GM12878 (cell line): ENCODE measurements at regions not wholly inside any gene's neighbourhood (a gene's known extent, or its start where the extent isn't known, plus 50 kb on each side); places are given as distances from the start of the nearest gene placed in this dataset.

ENCODE experiments used
- ATAC-seq: fragments of 200-7000 bp; cut with Tn5 transposase; 3 replicates; pipeline ENCODE4 v1.9.1; 2020; ENCODE audit warnings: mild to moderate bottlenecking, moderate library complexity
- BruUV-seq: library from RNA; stranded (reverse); fragments of 400-500 nt; replicated peaks from 2 replicates; lab custom pipeline; 2021; lab: Mats Ljungman, UMichigan
- CTCF ChIA-PET: fragments of 300-600 bp; sonication (Branson Sonifier 250); formaldehyde crosslinking; extraction: SDS; loops from one replicate; lab custom pipeline; 2021; ENCODE audit warnings: inconsistent platforms; lab: Yijun Ruan, JAX
- POLR2A ChIA-PET: fragments of 350-600 bp; formaldehyde crosslinking; extraction: SDS; loops from one replicate; lab custom pipeline; 2021; ENCODE audit warnings: inconsistent platforms; lab: Charles Lee
- RAD21 ChIA-PET: fragments of 300-600 bp; sonication (Branson Sonifier 250); formaldehyde crosslinking; loops from one replicate; lab custom pipeline; 2023; ENCODE audit warnings: antibody characterized with exemption; ENCODE audit not compliant: unreplicated experiment; lab: Charles Lee
- SMC1A ChIA-PET: fragments of 300-600 bp; sonication (Branson Sonifier 250); formaldehyde crosslinking; loops from one replicate; lab custom pipeline; 2023; ENCODE audit not compliant: unreplicated experiment, uncharacterized antibody; lab: Charles Lee
- DNase-seq: peaks from one replicate; pipeline ENCODE4 v3.0.0-alpha.2; 2011; ENCODE audit warnings: low read depth, low spot score
- FAIRE-seq: peaks from 3 replicates; lab custom pipeline; 2011; peaks lifted over from hg19 to GRCh38; lab: Jason Lieb, UNC
- H2AFZ ChIP-seq: 2 replicates; pipeline ENCODE4 v1.6.0; 2011; ENCODE audit warnings: low read depth, low read length, control low read depth; ENCODE audit not compliant: control insufficient read depth
- H3K27ac ChIP-seq: 2 replicates; pipeline ENCODE4 v1.5.1; 2011; ENCODE audit warnings: control low read depth; ENCODE audit not compliant: control insufficient read depth, insufficient read depth
- H3K27me3 ChIP-seq, 2 experiments: replicated peaks in 1 of 2; 2 replicates each; pipeline versions ENCODE4 v1.6.0 to v1.6.1; 2011; ENCODE audit warnings: low read length in 1 of 2; ENCODE audit not compliant: control insufficient read depth in 2 of 2, insufficient read depth in 2 of 2
- H3K36me3 ChIP-seq, 2 experiments: 2 replicates each; pipeline ENCODE4 v1.5.1; 2011; ENCODE audit warnings: low read length in 1 of 2; ENCODE audit not compliant: control insufficient read depth in 2 of 2, insufficient read depth in 2 of 2
- H3K4me1 ChIP-seq: 2 replicates; pipeline ENCODE4 v1.6.1; 2011; ENCODE audit warnings: mild to moderate bottlenecking, low read length, moderate library complexity, mixed read lengths; ENCODE audit not compliant: control insufficient read depth, insufficient read depth
- H3K4me2 ChIP-seq: 2 replicates; pipeline ENCODE4 v1.6.0; 2011; ENCODE audit warnings: control low read depth; ENCODE audit not compliant: control insufficient read depth, insufficient read depth
- H3K4me3 ChIP-seq: fragments of 200-600 bp; sonication (generic); 2 replicates; pipeline ENCODE4 v1.5.1; 2016
- H3K79me2 ChIP-seq: 2 replicates; pipeline ENCODE4 v1.6.0; 2011; ENCODE audit warnings: low read length; ENCODE audit not compliant: control insufficient read depth, insufficient read depth
- H3K9ac ChIP-seq: 2 replicates; pipeline ENCODE4 v1.8.0; 2011; ENCODE audit warnings: low read length, control low read depth, mixed read lengths; ENCODE audit not compliant: control insufficient read depth, insufficient read depth
- H3K9me3 ChIP-seq: replicated peaks from 3 replicates; pipeline ENCODE4 v1.5.1; 2011; ENCODE audit warnings: mild to moderate bottlenecking, low read length; ENCODE audit not compliant: control insufficient read depth, insufficient read depth
- H4K20me1 ChIP-seq: 2 replicates; pipeline ENCODE4 v1.6.0; 2011; ENCODE audit not compliant: control insufficient read depth, insufficient read depth
- ETV6 ChIP-seq, 2 experiments: fragments of 450-650 bp in 1 of 2; IDR thresholded peaks in 1 of 2; conservative IDR thresholded peaks in 1 of 2; 2 replicates each; pipeline ENCODE4 v1.6.1; 2014; ENCODE audit warnings: antibody characterized with exemption in 1 of 2, borderline replicate concordance in 1 of 2, low read depth in 1 of 2, mild to moderate bottlenecking in 1 of 2, moderate library complexity in 1 of 2
- FOS ChIP-seq: IDR thresholded peaks from 3 replicates; pipeline ENCODE4 v1.6.1; 2011; ENCODE audit warnings: borderline replicate concordance; ENCODE audit not compliant: insufficient read length; ENCODE audit errors: extremely low read depth
- JUNB ChIP-seq: IDR thresholded peaks from 2 replicates; pipeline ENCODE4 v1.6.1; 2016; ENCODE audit warnings: antibody characterized with exemption, mild to moderate bottlenecking
- POLR2AphosphoS5 ChIP-seq: IDR thresholded peaks from 2 replicates; pipeline ENCODE4 v1.6.1; 2011; ENCODE audit warnings: mild to moderate bottlenecking, low read length, inconsistent platforms
- RCOR1 ChIP-seq: conservative IDR thresholded peaks from 2 replicates; pipeline ENCODE4 v1.6.1; 2012; ENCODE audit warnings: low read depth, low read length, improper control_type of control experiment
- RELA ChIP-seq: fragments of 450-650 bp; IDR thresholded peaks from 2 replicates; pipeline ENCODE4 v1.8.0; 2014; ENCODE audit warnings: borderline replicate concordance; ENCODE audit not compliant: partially characterized antibody
- SMAD5 ChIP-seq: IDR thresholded peaks from 2 replicates; pipeline ENCODE4 v1.6.1; 2016; ENCODE audit warnings: antibody characterized with exemption, low read depth
- in situ Hi-C: fragments of 300-500 bp; cut with MboI; formaldehyde crosslinking; loops from 9 replicates; pipeline ENCODE4 v1.14.3; 2018; ENCODE audit warnings: mixed read lengths
- intact Hi-C: fragments of 100-400 bp; cut with micrococcal nuclease; formaldehyde crosslinking; loops from one replicate; pipeline ENCODE4 v1.14.2; 2022; ENCODE audit not compliant: unreplicated experiment
- TF ChIP-seq, protein P1 (sequence below): fragments of 450-650 bp; IDR thresholded peaks from 2 replicates; pipeline ENCODE4 v1.6.1; 2017; ENCODE audit warnings: antibody characterized with exemption, mild to moderate bottlenecking, moderate library complexity
- TF ChIP-seq, protein P2 (sequence below): IDR thresholded peaks from 2 replicates; pipeline ENCODE4 v1.6.1; 2011; ENCODE audit warnings: borderline replicate concordance, low read depth, mild to moderate bottlenecking, moderate library complexity, low read length; ENCODE audit not compliant: insufficient read depth, poor library complexity, severe bottlenecking

DNA sequence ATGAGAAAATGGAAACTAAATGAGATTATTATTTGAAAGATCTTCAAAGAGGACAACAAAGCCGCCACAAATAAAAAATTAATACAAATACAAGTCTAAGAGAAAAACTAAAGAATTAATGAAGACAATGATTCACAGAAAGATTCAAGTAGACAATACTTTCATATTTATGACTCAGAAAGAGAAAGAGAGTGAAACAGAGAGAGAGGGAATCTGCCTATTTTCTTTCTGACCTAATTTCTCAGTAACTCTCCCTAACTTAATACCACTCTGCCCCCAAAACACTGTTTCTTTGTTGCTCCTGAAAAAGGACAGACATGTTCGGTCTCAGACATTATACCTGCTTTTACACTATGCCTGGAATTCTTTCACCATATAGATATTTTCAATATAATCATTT, 259.1 kb downstream of the SLC6A15 start (continued):
- TF ChIP-seq, protein P1, sequence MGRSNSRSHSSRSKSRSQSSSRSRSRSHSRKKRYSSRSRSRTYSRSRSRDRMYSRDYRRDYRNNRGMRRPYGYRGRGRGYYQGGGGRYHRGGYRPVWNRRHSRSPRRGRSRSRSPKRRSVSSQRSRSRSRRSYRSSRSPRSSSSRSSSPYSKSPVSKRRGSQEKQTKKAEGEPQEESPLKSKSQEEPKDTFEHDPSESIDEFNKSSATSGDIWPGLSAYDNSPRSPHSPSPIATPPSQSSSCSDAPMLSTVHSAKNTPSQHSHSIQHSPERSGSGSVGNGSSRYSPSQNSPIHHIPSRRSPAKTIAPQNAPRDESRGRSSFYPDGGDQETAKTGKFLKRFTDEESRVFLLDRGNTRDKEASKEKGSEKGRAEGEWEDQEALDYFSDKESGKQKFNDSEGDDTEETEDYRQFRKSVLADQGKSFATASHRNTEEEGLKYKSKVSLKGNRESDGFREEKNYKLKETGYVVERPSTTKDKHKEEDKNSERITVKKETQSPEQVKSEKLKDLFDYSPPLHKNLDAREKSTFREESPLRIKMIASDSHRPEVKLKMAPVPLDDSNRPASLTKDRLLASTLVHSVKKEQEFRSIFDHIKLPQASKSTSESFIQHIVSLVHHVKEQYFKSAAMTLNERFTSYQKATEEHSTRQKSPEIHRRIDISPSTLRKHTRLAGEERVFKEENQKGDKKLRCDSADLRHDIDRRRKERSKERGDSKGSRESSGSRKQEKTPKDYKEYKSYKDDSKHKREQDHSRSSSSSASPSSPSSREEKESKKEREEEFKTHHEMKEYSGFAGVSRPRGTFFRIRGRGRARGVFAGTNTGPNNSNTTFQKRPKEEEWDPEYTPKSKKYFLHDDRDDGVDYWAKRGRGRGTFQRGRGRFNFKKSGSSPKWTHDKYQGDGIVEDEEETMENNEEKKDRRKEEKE: no peak
- TF ChIP-seq, protein P2, sequence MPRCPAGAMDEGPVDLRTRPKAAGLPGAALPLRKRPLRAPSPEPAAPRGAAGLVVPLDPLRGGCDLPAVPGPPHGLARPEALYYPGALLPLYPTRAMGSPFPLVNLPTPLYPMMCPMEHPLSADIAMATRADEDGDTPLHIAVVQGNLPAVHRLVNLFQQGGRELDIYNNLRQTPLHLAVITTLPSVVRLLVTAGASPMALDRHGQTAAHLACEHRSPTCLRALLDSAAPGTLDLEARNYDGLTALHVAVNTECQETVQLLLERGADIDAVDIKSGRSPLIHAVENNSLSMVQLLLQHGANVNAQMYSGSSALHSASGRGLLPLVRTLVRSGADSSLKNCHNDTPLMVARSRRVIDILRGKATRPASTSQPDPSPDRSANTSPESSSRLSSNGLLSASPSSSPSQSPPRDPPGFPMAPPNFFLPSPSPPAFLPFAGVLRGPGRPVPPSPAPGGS: no peak
- TF ChIP-seq SMAD5: no peak
- no peak for TF ChIP-seq ETV6 (conservative IDR thresholded peaks at IDR 0.05 in 1 of 2, IDR thresholded peaks at IDR 0.05 in 1 of 2; ENCODE audit: borderline replicate concordance in 1 of 2, low read depth in 1 of 2)

DNA sequence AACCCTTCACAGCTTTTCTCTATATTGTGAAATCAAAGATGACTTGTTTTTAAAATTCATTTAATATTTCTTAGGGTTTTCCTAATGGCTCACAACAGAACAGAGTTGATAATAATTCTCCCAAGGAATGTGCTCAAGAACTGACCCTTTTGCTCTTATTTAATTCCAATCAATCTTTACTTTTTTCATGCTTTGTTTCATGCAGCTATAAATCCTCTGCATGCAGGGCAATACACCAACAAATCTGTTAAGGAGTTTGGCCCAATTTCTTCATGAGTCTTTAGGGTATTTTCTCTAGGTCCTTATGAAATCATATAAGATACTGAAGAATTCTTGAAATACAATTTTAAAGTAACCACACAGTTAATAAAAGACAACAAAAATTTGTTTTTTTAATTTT, 264.2 kb downstream of the SLC6A15 start:
- TF ChIP-seq RCOR1 (no peak), FOS (no peak), JUNB (no peak), RELA (no peak), POLR2AphosphoS5 (no peak)
- TF ChIP-seq, protein P2: no peak
- intact Hi-C loops: no loop called here
- Histone ChIP-seq H3K27ac (no peak overlapping the region), H3K9me3 (no peaks in the 10 kb centered on the region), H2AFZ (no peak overlapping the region), H3K27me3 (no peaks in the 10 kb centered on the region), H3K9ac (no peak overlapping the region), H3K4me1 (no peaks in the 10 kb centered on the region), H3K36me3 (no peaks in the 10 kb centered on the region), H3K79me2 (no peaks in the 10 kb centered on the region), H3K4me3 (no peak overlapping the region), H3K4me2 (no peak overlapping the region), H4K20me1 (no peaks in the 10 kb centered on the region)
- DNase-seq (no peak), FAIRE-seq (no peak), ATAC-seq (no peak)
- no TSS peak for BruUV-seq
- CTCF ChIA-PET: interaction anchor here (0.8 kb wide), 1 partner anchor 9 kb away, joined by 3 read pairs; no protein-coding TSS in a partner anchor
- RAD21 ChIA-PET: no interaction called here
- in situ Hi-C loops: no loop called here
- SMC1A ChIA-PET: interaction anchor here (2.2 kb wide), 1 partner anchor 13 kb away, joined by 5 read pairs; no protein-coding TSS in a partner anchor
- POLR2A ChIA-PET: no interaction called here
